Neural crest cell (in vitro differentiated cells): ENCODE measurements at regions not wholly inside any gene's neighbourhood (a gene's known extent, or its start where the extent isn't known, plus 50 kb on each side); places are given as distances from the start of the nearest gene placed in this dataset.

Experiments
- DNase-seq: peaks from one replicate; pipeline ENCODE4 v3.0.0; 2021; ENCODE audit warnings: low read depth, mixed read lengths, low spot score
- H3K27ac Mint-ChIP-seq: one replicate; pipeline ENCODE4 v1.8.0; 2021; ENCODE audit warnings: mild to moderate bottlenecking, mixed read lengths; ENCODE audit not compliant: unreplicated experiment
- H3K27me3 Mint-ChIP-seq: 2 replicates; pipeline ENCODE4 v1.8.0; 2021; ENCODE audit warnings: low read depth, mild to moderate bottlenecking, mixed read lengths
- H3K36me3 Mint-ChIP-seq: 2 replicates; pipeline ENCODE4 v1.8.0; 2021; ENCODE audit warnings: low read depth, mild to moderate bottlenecking, mixed read lengths
- H3K4me1 Mint-ChIP-seq: 2 replicates; pipeline ENCODE4 v1.8.0; 2021; ENCODE audit warnings: mixed read lengths
- H3K4me3 Mint-ChIP-seq: one replicate; pipeline ENCODE4 v1.8.0; 2021; ENCODE audit warnings: mild to moderate bottlenecking, mixed read lengths
- H3K9me3 Mint-ChIP-seq: 2 replicates; pipeline ENCODE4 v1.8.0; 2021; ENCODE audit warnings: mixed read lengths
- CTCF ChIP-seq: fragments of 200-600 bp; sonication (generic); conservative IDR thresholded peaks from 2 replicates; pipeline ENCODE4 v1.5.0; 2021; ENCODE audit warnings: antibody characterized with exemption, mild to moderate bottlenecking

GRCh38 chr5:152864991-152865390 lies 459.9 kb upstream of the NMUR2 start:
- Mint-ChIP-seq H3K27ac (no peak overlapping the region), H3K4me3 (no peak overlapping the region), H3K4me1 (no peaks in the 10 kb centered on the region), H3K9me3 (no peaks in the 10 kb centered on the region), H3K36me3 (no peaks in the 10 kb centered on the region), H3K27me3 (peaks cover 4% of the 10 kb centered on the region)
- TF ChIP-seq CTCF: no peak
- no peak for DNase-seq

- no peaks in the 10 kb centered on the region for H3K36me3 Mint-ChIP-seq
- TF ChIP-seq CTCF: no peak
- H3K27me3 Mint-ChIP-seq: peaks cover 4% of the 10 kb centered on the region
- no peak overlapping the region for H3K27ac Mint-ChIP-seq
- no peaks in the 10 kb centered on the region for H3K9me3 Mint-ChIP-seq
- DNase-seq: no peak
- no peaks in the 10 kb centered on the region for H3K4me1 Mint-ChIP-seq
- H3K4me3 Mint-ChIP-seq: no peak overlapping the region
These were observed 464.9 kb upstream of the NMUR2 start for GRCh38 chr5:152869971-152870370.

- Mint-ChIP-seq H3K9me3 (no peaks in the 10 kb centered on the region), H3K36me3 (no peaks in the 10 kb centered on the region), H3K27ac (no peak overlapping the region), H3K4me1 (no peaks in the 10 kb centered on the region), H3K27me3 (peaks cover 2% of the 10 kb centered on the region), H3K4me3 (no peak overlapping the region)
- DNase-seq: no peak
- no peak for TF ChIP-seq CTCF
These were observed 477.5 kb upstream of the NMUR2 start for GRCh38 chr5:152882621-152883020.

- no peak overlapping the region for H3K4me3 Mint-ChIP-seq
- H3K4me1 Mint-ChIP-seq: no peaks in the 10 kb centered on the region
- no peaks in the 10 kb centered on the region for H3K9me3 Mint-ChIP-seq
- no peak for DNase-seq
- H3K36me3 Mint-ChIP-seq: no peaks in the 10 kb centered on the region
- no peak for TF ChIP-seq CTCF
- H3K27me3 Mint-ChIP-seq: peaks cover 2% of the 10 kb centered on the region
- H3K27ac Mint-ChIP-seq: no peak overlapping the region
These were observed 478.1 kb upstream of the NMUR2 start for GRCh38 chr5:152883066-152883775.

- Mint-ChIP-seq H3K4me1 (no peaks in the 10 kb centered on the region), H3K36me3 (no peaks in the 10 kb centered on the region), H3K4me3 (no peak overlapping the region), H3K27ac (no peak overlapping the region), H3K9me3 (no peaks in the 10 kb centered on the region), H3K27me3 (peaks cover 2% of the 10 kb centered on the region)
- no peak for TF ChIP-seq CTCF
- DNase-seq: no peak
These were observed 478.9 kb upstream of the NMUR2 start for GRCh38 chr5:152884006-152884405.
